Activated CD8-positive, alpha-beta memory T cell treated with anti-CD3 and anti-CD28 coated beads for 24 hours (primary cell): ENCODE measurements at regions not wholly inside any gene's neighbourhood (a gene's known extent, or its start where the extent isn't known, plus 50 kb on each side); places are given as distances from the start of the nearest gene placed in this dataset.

ENCODE experiments used
- DNase-seq: peaks from one replicate; pipeline ENCODE4 v3.0.0-alpha.2; 2020

DNA sequence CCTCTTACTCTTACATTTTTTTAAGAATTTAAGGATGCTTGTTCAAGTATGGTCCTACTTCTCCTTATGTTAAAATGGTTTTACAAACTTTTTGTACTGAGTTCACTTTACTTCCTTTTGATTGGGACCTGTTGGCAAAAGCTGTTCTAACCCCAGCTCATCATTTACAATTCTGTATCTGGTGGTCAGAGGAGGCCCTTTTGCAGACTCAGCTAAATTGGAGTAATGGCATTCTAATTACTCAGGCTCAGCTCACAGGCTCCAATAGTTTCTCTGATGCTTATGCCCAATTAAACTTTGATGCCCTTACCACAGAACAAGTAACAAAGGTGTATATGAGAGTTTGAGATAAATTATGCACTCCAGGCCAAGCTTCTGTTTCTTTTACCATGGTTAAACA, 1632.0 kb downstream of the UQCRFS1 start:
- DNase-seq: no peak
